ENCODE measurements at regions not wholly inside any gene's neighbourhood (a gene's known extent, or its start where the extent isn't known, plus 50 kb on each side); places are given as distances from the start of the nearest gene placed in this dataset.
A peak's percentile ranks its signal among the peaks of the same experiment; 100 is the strongest.
"Not testable (repeated sequence)": the region's sequence is repeated elsewhere in the genome, so short reads cannot be mapped to it uniquely, and the experiment has no call there.

DNA sequence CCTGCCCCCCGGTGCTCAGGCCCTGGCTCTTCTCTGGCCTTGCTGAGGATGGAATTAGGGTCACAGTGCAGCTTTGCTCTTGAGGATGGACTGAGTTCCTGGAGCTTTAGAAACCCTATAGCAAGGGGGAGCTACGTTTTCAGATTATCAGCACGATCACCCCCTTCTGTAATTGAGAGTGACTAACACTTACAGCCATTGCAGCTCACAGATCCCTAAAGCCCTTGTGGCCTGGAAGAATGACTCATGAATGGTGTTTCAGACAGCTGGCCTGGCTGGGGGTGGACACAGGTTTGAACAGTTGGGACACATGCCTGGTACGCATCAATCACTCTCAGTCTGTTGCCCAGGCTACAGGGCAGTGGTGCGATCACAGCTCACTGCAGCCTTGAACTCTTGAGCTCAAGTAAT, 79.7 kb upstream of the IGFBP5 start:
- no peak for DNase-seq (ENCODE audit: low spot score)

DNA sequence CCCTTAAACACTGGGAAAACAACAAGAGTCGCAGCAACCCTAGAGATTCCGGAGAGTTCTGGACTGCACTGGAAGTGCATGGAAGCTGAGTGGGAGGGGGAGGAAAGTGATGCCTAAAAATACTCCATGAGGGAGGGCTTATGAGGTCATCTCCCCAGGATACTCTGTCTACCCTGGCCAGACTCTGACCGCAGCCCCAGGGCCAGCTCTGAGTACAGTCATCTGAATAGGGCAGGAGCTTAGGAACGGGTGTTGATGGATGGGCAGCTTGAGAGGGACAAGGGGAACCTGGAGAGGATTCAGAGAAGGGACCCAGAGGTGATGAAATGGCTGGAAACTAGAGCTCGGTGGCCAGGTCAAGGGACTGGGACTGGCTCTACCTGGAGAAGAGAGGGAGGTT, 79.3 kb upstream of the IGFBP5 start:
- no peak for DNase-seq (ENCODE audit: low spot score)

DNA sequence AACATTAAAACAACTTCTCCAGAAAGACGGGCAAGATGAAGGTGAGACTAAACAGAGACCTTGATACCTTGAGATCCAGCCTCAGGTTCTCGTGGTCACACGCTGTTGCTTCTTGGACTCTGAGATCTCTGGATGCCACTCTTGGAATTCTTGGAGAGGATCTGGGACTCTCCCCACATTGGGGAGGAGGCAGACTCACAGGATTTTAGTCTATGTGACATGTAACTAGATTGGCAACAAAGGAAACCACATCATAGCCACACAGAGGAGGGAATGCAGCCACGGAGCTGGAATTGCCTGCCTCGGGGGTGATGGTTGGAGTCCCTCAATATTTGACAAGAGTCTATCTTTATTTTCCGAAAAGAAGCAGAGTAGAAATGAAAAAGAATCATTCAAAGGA, 78.8 kb upstream of the IGFBP5 start:
- no peak for DNase-seq (ENCODE audit: low spot score)

DNA sequence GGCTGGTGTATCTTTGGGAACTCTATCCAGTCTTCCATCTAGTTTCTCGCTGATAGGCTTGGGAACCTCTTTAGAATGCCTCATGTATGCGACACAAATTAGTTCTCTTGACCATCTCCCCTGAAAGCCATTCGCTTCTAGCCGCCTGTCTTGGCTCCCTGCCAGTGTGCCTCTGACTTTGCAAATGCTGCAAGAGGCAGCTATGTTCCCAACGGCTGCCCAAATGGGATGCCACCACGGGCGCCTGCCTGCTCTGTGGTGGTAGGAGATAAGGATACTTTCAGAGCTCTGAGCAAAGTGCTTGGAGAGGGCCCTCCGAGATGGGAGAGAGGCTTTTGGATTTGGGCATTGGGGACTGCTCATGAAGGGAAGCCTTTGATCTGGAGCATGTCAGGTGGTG, 77.7 kb upstream of the IGFBP5 start:
- peak; percentile 82 for DNase-seq (ENCODE audit: low spot score)

DNA sequence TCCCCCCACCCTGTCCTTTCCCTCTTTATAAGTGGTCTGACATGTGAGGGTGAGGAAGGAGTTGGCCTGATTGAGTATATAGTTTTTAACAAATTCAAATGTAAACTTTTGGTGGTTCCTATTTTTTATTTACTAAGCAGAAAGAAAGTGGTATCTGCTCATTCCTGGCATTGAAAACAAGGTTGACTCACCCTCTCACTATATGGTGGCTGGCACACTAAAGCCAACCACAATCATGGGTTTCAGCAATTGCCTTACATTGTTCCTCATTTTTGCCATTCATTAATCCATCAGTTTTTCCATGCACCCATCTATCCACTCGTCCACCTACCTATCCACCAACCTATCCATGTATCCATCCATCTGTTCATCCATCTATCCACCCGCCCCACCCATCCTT, 75.4 kb upstream of the IGFBP5 start:
- DNase-seq (ENCODE audit: low spot score): no peak

DNA sequence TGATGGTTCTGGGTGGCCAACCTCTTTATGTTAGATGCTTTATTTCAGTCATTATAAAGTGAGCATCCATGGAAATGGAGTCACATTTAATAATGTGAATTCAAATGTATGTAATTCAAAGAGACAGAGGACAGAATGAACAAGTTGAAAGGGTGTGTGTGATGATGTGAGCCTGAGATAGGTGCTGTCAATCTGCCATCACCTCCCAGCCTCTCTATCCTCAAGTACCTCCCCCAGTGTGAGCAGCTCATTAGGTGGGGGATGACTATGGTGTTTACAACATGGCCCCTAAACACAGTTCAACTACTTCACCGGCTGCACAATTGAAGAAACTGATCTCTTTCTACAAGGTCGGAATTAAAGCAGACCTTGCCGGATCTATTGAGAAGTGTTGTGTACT, 74.7 kb upstream of the IGFBP5 start:
- DNase-seq (ENCODE audit: low spot score): no peak

DNA sequence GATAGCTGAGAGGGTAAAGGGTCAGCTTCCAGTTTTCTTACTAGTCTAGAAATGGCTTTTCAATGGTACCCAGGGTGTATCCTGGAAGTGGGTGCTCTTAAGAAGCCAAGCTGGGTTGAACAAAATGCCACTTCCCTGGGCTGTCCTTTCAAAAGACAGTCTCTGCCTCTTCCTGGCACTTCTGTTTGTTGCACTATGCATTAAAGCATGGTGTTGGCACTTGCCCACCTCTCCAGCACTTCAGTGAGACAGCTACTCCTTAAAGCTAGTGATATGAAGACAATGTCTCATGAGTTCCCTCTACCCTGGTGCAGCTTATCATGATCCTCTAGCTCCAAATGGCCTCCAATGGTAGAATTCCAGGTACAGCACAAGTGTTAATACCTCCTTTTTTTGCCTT, 74.3 kb upstream of the IGFBP5 start:
- DNase-seq (ENCODE audit: low spot score): no peak

DNA sequence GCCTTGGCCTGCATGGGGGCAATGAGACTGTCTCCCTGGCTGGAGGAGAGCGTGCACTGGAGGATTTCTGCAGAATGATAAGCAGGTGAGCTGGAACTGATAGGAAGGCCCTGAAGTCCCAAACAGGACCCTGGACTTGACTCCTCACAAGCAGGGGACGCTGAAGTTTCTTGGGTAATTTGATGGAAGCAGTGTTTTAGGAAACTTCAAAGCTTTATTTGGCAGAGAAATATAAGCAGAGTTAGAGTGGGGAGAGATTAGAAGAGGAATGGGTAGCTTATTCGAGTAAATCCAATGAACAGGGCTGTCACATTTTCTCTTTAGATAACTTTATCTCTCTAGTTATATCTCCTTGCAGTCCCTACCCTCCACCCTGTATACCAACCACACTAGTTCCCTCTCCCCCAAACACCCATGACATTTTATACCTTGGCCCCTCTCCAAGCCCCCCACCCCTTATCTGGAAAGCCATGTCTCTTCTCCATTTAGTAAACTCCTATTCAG, 73.6 kb upstream of the IGFBP5 start:
- DNase-seq (ENCODE audit: low spot score): peak; percentile 50

DNA sequence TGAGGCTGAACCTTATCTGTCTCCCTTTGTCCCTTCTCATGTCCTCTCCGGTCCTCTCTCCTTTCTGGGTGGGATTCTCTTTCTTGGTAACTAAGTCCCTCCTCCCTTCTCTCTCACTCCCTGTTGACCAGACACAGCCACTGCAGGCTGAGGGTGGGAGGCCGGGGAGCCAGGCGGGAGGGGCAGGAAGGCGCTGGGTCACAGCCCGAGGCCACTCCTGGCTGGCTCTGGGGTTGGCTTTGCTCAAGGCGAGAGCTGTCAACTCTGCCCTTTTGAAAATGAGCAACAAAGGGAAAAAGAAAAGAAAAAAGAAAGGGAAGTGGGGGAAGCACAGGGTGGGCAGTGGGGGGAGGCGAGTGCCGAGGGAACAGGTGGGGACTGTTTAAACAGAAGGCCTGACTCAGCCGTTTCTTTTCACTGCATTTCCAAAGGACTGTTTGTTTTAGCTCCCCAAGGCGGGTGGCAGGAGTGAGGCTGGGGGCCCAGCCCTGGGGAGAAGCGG, 70.5 kb upstream of the IGFBP5 start:
- no peak for DNase-seq (ENCODE audit: low spot score)

DNA sequence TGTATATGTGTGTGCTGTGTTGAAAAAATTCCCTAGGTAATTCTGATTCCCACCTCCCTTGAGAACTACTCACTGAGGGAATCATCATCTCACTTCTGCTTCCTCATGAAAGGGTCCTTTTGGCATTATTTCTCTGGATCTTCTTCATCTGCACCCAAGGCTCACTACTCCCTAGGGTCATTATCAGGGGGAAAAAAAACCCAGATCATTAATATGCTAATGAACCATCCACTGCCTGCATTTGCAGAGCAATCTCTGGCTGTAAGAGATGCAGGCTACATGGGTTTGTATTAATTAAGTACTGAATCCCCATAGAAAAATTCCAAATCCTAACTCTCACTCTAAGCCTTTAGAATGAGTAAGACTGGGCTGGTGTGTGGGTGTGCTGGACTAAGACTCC, 68.0 kb upstream of the IGFBP5 start:
- DNase-seq (ENCODE audit: low spot score): no peak

DNA sequence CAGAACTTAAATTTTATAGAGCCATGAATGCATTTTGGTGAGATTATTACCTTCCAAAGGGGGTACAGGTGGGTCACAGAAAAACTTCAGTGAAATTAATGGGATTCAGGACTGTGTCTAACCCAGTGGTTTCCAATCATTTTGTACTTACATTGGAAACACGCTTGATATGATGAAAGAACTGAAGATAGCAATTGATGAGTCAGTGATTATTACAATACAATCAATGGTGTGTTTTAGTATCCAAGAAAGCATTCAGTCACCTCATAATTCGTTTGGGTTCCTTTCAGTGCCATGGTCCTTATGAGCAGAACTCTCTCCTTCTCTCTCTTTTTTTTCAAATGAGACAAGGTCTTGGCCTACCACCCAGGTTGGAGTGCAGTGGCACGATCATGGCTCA, 66.5 kb upstream of the IGFBP5 start:
- DNase-seq (ENCODE audit: low spot score): no peak

DNA sequence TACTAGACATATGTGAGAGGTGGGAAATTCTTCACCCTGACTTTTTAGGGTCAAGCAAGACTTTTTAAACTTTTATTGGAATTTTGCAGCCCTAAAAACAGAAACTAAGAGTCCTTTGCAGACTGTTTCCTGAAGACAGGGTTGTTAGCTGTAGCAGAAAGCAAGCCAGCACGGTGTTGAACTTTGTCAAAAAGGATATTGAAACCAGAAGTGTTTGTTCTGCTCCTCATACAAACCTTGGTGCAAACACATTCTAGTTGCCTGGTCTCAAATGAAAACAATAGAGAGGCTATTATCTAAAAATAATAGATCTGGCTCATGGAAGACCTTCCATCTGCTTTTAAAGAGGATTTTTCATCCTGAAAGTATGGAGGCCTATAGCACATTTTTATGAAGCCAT, 65.8 kb upstream of the IGFBP5 start:
- DNase-seq (ENCODE audit: low spot score): no peak

DNA sequence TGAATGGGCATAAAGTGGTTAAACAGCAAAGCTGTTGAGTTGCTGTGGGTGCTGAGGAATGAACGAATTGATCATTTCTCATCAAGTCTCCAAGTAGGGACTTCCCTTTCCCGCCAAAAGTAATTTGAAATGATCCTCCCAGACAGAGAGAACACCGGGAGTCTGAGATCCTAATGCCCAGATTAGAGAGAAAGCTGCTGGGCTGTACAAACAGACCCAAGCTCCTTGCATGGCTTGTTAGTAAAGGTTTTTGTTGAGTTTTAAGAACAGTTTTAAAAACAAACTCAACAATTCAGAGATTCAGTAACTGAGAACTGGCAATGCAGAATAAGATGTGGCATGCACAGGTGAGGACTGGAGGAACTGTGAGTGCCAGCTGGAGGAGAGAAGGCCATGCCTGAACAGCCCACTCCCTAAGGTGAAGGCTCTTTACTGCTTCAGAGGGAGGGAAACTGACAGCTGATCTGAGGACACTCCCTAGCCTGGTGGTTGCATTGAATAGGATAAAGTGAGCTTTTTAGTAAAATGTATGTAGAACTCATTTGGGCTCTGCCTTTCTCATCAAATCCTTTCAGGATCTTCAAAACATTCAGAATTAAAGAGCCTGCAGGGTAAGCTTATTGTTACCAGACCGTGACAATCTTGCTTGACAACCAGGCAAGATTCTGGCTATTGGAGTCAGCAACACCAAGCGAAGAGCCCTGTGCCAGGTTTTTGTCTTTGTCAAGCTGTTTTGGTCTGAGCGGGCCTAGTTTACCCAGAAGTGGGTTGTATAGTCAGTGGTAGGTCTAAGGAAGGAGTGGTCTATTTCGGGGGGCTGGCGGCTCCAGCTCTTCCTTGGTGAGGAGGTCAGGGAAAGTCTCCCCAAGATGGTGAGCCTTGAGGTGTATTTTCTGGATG, 63.2 kb upstream of the IGFBP5 start:
- no peak for DNase-seq (ENCODE audit: low spot score)

DNA sequence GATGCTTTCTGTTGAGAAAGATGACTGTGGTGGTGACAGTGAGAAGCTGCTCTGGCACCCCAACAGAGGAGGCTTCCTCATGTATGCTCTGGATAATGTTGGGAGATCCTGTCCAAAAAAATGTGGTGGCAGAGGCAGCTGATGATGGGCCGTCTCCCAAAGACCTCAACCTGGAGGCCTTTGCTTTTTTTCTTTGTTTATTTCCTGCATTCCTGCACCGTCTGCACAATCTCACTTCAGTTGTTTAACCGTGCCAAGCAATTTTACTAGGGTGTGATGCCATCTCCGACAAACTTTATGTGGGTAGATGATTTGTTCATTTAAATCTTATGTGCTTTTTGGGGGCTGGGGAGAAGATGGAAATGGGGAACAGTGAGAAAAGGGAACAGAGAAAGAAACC, 62.2 kb upstream of the IGFBP5 start:
- no peak for DNase-seq (ENCODE audit: low spot score)

DNA sequence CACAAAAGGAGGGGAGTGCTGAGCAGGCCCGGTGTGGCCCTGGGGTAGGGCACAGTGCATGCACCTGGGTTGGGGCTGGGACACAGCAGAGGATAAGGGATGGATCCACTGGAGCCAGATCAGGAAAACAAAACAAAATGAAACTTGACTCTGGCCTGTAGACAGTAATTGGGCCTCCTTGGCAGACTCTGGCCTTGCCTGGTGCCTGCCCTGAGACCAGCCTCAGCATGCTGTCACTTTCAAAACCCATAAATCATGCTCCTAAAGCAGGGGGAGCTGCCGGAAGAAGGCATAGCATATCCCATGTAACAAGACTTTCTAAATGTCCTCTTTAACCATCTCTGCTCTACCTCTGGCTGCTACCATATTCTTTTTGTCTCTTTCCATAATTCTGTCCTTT, 61.1 kb upstream of the IGFBP5 start:
- DNase-seq (ENCODE audit: low spot score): no peak

DNA sequence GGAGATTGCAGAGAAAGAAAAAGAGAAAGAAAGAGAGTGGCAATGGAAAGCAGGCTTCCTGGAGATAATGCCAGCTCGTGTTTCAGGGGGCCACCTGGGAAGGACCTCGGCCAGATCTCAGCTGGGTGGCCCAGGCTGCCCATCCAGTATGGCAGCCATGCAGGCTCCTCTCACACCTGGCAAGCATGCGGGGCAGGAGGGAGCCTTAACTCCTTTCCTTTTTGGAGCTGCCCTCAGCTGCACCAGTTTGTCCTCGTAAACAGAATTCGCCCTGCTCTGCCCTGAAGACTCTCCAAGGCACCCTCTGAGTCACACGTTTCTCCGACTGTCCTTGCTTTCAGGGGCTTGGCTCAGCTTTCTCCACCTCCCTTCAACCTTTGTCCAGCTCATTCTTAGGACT, 59.5 kb upstream of the IGFBP5 start:
- no peak for DNase-seq (ENCODE audit: low spot score)

DNA sequence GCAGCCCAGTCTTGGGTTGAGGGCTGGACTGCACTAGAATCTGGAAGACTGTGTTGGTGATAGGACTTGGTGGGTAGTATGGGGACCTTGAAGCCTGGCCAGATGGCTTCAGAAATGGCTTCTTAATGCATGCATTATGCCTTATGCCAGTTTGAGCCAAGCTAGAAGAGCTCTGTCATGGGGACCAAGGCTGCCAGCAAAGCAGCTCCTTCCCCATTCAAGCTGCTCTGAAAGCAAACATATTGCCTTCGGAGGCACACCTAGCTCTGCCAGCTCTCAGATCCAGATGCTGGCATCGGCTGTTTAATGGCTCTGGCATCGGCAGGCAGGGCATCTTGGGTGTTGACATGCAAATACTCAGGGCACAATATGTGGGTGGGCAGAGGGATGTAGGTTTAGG, 59.0 kb upstream of the IGFBP5 start:
- DNase-seq (ENCODE audit: low spot score): no peak

DNA sequence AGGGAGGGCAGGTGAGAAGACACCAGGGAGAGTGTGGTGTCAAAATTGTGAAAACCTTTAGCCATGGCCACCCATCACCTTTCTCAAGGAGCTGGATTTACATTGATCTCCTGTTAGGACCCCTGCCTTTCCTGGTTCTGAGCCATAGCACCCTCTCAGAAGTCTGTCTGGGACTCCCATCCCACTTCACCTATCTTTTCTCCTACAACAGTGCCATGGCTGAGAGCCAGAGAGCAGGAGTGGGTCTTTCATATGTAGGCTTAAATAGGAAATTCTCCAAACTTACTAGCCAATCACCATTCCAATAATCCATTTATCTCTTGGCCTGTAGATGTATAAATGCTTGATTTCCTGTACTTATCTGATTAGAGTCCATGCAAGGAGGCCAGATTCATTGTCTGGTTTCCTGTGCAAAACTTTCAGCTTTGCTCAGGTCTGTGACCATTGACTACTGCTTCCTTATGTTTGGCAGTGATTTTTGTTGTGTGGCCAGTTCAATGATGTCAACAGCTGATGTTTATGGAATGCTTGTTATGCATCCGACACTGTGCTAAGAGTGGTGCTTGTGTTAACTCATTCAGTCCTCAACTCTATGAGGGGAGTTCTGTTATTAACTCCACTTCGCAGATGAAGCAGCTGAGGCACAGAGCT, 57.6 kb upstream of the IGFBP5 start:
- DNase-seq (ENCODE audit: low spot score): no peak

DNA sequence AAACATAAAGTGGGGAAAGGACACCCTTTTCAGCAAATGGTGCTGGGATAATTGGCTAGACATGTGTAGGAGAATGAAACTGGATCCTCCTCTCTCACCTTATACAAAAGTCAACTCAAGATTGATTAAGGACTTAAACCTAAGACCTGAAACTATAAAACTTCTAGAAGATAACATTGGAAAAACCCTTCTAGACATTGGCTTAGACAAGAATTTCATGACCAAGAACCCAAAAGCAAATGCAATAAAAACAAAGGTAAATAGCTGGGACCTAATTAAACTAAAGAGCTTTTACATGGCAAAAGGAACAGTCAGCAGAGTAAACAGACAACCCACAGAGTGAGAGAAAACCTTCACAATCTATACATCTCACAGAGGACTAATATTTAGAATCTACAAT, 55.4 kb upstream of the IGFBP5 start:
- not testable (repeated sequence) for DNase-seq (ENCODE audit: low spot score)

DNA sequence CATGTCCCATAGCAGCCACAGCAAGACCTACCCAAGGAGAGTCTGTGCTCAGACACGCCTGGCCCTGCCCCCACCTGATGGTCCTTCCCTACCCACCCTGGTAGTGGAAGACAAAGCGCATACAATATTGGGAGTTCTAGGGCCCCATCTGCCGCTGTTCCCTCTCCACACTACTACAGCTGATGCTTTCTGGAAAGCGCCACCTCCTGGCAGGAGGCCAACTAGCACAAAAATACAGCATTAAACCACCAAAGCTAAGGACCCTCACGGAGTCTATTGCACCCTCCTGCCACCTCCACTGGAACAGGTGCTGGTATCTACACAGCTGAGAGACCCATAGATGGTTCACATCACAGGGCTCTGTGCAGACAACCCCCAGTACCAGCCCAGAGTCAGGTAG, 50.9 kb upstream of the IGFBP5 start:
- not testable (repeated sequence) for DNase-seq (ENCODE audit: low spot score)

DNA sequence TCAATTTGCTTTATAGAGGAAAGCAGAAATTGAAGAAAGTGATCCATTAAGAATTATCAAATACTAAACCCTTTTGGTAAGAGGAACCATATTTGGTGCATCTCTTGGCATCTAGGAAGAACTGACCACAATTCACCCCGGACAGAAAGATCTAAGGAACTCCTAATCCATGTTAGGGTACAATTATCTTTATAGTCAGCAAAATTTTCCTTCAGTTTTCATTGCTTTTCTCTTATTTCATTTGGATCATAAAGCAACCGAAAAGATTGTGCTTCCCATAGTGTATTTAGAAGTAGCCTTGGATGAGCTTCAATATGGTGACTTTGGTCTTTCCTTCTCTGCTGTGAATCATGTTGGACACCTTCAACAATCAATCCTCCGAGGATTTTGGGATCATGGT, 50.1 kb upstream of the IGFBP5 start:
- no peak for DNase-seq (ENCODE audit: low spot score)
